ENCODE measurements at regions not wholly inside any gene's neighbourhood (a gene's known extent, or its start where the extent isn't known, plus 50 kb on each side); places are given as distances from the start of the nearest gene placed in this dataset.

- DNase-seq = no peak
Observed at GRCh38 chrX:16454926-16455325, 195.0 kb upstream of the S100G start.

GRCh38 chrX:16457239-16457638 lies 192.7 kb upstream of the S100G start:
- no peak for DNase-seq

DNA sequence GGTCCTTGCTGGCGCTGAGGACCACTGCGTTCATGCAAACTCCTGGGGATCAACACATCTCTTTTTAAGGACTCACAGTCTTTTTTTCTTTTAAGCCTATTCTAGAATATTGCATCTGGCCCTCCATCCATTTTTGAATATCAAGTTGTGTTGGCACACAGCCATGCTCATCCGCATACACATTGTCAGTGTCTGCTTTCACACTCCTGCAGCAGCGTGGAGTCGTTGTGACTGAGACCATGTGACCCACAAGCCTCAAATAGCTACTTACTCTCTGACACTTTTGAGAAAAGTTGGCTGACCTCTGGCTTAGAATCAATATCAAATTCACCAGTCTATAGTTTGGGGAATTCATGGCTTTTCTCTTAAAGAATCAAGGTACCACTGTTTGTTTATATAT lies 191.8 kb upstream of the S100G start:
- DNase-seq = no peak

GRCh38 chrX:16459008-16459407 lies 190.9 kb upstream of the S100G start:
- DNase-seq = no peak

GRCh38 chrX:16461968-16462367 lies 188.0 kb upstream of the S100G start:
- DNase-seq = no peak

GRCh38 chrX:16462912-16463311 lies 187.0 kb upstream of the S100G start:
- no peak for DNase-seq

- DNase-seq = no peak
Observed at GRCh38 chrX:16464369-16464768, 185.6 kb upstream of the S100G start.

DNA sequence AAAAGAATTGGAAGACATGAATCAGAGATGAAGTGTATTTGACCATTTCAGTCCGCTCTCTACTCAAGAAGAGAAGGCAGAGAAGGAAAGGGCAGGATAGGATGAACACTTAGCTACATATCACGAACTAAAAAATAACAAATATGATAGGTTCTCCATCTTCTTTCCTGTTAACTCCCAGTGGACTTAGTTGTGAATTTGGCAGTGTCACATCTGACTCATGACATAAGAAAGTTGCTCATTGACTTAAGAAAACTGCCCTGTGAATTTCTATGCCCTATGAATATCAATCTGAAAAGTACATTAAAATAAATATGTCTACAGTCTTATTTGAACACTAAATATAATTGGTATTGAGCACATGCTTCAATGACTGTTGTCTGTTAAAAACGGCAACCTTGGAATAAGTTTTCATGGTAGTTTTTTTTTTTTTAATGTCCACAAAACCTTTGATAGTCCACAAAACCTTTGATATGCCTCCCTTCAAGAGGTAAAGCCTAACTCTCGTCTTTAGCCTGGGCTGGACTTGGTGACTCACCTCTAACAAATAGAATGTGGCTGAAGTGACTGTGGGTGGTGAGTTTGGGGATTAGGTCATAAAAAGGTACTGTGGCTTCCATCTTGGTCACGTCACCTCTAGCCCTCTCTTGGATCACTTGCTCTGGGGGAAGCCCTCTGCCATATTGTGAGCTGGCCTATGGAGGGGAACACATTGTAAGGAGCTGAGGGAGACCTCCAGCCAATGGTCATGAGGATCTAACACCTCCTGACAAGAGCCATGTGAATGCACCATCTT lies 184.7 kb upstream of the S100G start:
- DNase-seq = no peak

DNA sequence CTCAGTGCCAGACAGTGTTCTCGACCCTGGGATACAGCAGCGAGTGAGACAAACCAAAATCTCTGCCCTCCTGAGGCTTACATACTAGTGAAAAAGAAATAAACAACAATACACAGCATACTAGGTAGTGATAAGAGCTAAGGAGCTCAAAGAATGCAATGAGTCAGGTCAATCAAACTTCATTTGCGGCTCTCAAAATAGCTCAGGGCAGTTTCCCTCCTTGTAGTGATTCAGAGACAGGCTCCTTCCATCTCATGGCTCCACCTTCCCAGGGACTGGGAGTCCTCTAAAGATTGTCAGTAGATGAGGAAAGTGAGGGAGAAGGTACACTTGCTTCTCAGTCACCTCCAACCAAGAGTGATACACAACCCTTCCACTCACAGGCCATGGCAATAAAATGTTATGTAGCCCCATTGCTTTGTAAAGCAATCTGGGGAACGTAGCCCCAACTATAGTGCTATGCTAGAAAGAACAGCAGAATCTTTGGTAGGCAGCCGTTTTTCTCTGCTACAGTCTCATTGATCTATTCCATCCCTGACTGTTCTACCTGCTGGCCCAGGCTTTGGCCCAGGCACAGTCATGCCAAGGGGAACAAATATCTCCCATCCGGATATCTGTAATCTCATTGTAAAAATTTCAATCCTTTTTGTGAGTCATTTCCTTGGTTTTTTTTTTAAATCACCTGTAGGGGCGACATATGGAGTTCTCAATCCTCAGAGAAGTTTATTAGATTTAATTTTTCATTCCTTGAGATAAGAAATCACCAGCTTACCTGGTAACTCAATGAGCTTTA lies 183.1 kb upstream of the S100G start:
- no peak for DNase-seq

DNA sequence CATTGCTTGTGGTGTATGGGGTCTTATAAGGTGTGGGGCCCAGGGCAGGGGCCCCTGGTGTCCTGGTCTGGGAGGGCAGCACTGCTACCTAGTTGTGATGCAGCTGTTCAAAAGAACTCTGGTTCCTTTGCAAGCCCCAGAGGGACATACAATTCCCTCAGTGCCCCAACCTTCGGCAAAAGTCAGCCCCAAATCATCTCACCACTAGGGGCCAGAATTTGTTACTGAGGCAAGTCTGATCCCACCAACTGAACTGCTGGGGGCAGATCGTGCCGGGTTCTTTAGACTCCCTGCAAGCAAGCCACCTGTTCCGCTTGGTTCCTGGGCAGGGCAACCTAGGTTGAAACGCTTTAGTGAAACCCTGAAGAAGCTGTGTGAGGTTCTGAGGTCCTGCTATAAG lies 180.1 kb upstream of the S100G start:
- no peak for DNase-seq

DNA sequence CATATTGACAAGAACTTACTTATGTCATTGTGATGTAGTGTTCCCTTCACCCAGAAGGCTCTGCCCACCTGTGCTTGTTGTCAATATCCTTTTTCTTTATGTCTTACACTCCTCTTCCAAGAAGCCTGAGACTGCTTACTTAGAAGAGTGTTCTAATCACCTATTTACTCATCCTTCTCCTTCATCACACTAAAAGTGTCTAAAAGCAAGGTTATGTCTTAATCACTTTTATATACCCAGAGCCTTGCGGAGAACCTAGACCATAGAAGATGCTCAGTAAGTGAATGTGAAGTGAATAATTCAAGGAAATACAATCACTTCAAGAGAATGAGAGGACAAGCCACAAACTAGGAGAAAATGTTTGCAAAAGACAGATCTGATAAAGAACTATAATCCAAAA lies 177.6 kb upstream of the S100G start:
- no peak for DNase-seq

- DNase-seq = no peak
Observed at GRCh38 chrX:16474511-16474910, 175.4 kb upstream of the S100G start.

DNA sequence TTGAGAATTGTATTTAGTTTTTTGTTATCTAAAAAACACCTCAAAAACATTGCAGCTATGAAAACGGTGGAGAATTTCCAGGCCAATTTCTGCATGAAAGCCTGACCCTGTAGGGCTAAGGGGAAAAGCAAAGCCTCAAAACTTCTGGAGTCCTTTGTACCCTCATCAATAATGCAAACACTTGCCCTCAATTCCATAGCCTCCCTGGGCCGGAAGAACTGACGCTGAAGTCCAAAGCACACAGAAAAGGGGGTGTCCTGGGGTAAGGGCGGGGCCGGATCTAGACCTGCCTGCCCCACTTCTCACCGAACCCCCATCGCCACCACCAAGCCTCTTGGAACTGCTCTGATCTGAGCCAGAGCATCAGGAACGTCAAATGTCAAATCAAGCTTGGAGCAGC lies 173.9 kb upstream of the S100G start:
- no peak for DNase-seq

DNA sequence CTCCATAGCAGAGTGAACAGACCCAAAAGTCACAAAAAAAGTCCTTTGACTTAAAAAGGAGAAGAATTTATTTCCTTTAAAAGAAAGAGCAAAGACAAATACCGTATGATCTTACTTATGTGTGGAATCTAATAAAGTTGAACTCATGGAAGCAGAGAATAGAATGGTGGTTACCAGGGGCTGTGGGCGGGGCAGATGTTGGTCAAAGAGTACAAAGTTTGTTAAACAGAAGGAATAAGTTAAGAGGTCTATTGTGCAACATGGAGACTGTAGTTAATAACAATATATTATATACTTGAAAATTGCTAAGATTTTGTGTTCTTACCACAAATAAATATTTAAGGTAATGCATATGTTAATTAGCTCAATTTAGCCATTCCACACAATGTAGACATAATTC lies 173.3 kb upstream of the S100G start:
- DNase-seq = no peak

GRCh38 chrX:16479206-16479869 lies 170.6 kb upstream of the S100G start:
- peak; percentile 7 for DNase-seq

DNA sequence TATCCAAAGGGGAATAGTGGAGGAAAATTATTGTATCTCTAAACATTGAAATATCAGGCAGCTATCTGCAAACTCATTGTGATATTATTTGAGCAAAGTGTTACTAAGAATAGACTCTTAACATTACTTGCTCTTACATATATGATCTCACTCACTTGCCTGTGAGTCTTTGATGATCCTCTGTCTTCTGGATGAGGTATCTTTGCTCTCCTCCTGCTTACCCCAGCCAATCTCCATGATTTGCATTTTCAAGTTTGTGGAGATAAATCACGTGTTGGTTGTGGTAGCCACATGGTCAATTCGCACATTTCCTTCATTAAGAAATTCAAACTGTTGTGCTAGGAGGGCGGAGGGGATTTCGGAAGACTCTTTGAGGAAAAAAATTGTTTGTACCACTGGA lies 169.9 kb upstream of the S100G start:
- no peak for DNase-seq

DNA sequence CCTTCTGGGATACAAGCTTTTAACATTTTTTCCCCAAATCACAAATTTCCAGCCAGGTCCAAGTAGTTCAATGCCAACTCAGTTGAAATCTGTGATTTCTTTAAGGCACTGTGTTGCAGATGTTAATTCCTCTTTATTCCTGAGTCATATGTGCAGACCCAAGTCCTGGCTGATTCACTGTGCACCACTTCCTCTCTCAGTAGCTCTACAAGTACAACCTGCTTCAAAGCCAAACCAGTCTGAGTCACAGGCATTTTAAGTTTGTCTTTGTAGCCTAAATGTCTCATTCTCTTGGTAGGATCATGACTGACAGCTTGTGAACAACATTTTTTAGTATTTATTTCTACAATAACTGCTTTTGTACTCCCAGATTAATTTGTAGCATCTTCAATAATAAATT lies 165.6 kb upstream of the S100G start:
- DNase-seq = peak; percentile 47

DNA sequence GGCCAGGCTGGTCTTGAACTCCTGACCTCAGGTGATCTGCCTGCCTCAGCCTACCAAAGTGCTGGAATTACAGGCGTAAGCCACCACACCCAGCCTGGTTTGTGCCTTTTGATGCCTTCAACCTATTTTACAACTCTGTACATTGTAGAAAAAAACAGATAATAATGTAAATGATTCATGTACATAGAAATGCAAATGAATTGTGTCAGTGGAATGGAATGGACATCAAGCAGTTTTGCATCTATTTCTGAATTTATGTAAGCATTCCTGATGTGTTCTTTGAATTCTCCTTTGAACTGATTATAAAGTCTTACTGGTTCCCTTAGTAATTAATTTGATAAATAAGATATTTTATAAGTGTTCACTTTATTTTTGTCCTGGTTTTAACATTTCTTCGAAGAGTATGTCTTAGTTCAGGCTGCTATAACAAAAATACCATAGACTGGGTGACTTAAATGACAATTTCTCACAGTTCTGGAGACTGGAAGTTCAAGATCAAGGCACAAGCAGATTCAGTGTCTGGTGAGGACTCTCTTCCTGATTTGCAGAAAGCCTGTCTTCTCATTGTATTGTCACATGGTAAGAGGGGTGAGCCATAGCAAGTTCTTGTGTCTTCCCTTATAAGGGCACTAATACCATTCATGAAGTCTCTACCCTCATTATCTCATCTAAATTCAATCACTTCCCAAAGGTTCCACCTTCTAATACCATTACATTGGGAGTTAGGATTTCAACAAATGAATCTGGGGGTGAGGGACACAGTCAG lies 162.2 kb upstream of the S100G start:
- DNase-seq = no peak

DNA sequence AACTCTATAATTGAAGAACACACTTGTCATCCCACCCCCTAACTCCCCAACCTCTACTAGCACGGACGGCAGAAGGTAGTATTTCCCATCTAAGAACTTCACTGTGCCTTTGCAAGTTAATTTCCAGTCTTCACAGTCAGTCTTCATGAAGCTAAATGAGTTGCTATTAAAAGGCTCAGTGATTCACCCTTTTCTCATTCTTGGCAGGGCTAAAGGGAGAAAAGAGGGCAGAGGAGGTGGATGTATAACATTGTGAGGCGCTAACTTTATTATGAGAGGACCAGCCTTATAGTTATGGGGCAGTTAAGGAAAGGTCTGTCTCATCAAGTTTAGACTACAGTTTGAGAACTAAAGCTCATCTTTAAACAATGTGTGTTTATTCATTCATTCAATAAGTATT lies 161.0 kb upstream of the S100G start:
- no peak for DNase-seq

GRCh38 chrX:16491461-16491860 lies 158.5 kb upstream of the S100G start:
- DNase-seq = no peak

GRCh38 chrX:16496175-16496574 lies 153.8 kb upstream of the S100G start:
- no peak for DNase-seq

DNA sequence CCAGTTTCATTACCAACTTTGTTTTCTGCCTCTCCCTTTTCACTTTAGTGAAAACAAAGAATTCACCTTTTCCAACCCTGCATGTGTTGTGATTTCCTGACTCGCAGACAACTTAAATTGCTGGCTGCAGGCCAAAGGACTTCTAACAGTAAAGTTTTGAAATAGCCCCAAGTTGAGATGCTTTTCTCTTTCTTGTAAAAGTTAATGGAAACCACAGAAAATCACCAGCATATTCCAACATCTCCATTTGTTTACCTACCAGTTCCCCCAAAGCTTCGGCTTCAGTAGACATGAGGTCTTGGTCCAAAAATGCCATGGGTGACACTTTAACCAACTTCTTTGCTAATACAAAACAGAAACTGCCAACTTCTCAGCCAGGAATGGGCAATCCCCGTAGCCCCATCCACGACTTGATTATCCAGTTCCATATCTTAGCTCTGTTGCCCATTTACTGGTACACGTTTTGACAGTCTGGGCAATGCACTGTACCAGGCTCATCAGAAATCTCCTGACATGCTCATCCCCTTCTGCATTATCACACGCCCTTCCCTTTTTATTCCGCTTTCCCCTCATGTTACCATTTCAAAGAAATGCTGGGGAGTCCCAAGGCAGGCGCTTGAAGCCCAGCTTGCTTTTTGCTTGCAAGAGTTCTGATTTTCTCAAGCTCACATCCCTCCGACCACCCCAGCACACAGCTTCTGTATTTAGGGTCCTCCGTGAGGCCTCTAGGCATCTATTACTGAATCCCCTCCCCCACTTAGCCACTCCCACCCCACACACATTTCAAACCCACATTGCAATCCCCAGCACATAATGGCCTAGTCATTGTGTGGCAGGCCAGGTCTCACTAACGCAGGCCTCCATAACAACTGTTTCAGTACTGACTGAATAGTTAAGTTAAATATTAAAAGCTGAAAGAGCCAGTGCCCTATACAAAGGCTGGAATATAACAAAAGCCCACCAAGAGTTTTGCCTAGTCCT lies 137.9 kb upstream of the S100G start:
- DNase-seq = no peak

Measured in stimulated activated CD4-positive, alpha-beta T cell treated with anti-CD3 and anti-CD28 coated beads, Interleukin-4, amount 100 ng/mL, for 24 hours (primary cell).